Astrocyte (in vitro differentiated cells and primary cell): ENCODE measurements at regions not wholly inside any gene's neighbourhood (a gene's known extent, or its start where the extent isn't known, plus 50 kb on each side); places are given as distances from the start of the nearest gene placed in this dataset.

Experiments
- CTCF ChIP-seq: IDR thresholded peaks from 2 replicates; pipeline ENCODE4 v1.5.1; 2011; ENCODE audit warnings: low read depth, mild to moderate bottlenecking, inconsistent platforms, low read length, moderate library complexity; ENCODE audit not compliant: insufficient read depth
- EZH2 ChIP-seq: IDR thresholded peaks from 2 replicates; pipeline ENCODE4 v1.6.1; 2012; ENCODE audit warnings: mild to moderate bottlenecking, low read length, inconsistent platforms; ENCODE audit not compliant: insufficient read depth

- no peak for TF ChIP-seq CTCF
- TF ChIP-seq EZH2: no peak
Observed at GRCh38 chr3:188058569-188059184, 95.3 kb upstream of the LPP start.
